ENCODE measurements at regions not wholly inside any gene's neighbourhood (a gene's known extent, or its start where the extent isn't known, plus 50 kb on each side); places are given as distances from the start of the nearest gene placed in this dataset.
"Not testable (repeated sequence)": the region's sequence is repeated elsewhere in the genome, so short reads cannot be mapped to it uniquely, and the experiment has no call there.

DNA sequence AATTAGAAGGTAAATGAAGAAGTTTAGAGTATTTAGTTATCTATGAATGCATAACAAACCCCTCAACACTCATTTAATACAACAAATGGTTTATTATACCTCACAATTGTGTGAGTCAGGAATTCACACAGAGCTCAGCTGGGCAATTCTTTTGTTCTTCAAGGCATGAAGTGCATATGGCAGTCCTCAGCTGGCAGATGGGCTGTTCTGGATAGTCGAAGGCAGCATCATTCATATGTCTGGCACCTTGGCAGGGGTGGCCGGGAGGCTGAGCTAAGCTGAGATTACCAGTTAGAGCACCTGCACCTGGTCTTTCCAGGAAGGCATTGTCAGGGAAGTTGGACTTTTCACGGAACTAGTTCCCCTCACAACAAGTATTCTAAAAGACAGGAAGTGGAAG lies 286.2 kb upstream of the DUSP10 start:
- DNase-seq = no peak

DNA sequence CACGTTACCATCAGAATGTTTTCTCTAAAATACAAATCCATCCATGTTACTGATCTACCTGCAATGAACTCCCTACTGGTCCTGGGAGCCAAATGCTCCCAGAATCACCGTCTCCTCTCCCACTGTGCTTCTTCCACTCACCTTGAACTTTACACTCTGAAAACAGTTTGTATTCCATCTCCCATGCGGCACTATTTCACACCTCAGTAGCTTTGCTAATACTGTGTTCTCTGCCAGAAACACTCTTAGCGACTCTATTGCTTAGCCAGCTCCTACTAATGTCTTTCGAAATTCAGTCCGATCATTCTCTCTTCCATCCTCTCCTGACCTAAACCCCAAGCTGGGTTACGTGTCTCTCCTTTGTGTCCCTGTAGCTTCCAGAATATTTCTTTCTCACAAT lies 284.4 kb upstream of the DUSP10 start:
- no peak for DNase-seq

DNA sequence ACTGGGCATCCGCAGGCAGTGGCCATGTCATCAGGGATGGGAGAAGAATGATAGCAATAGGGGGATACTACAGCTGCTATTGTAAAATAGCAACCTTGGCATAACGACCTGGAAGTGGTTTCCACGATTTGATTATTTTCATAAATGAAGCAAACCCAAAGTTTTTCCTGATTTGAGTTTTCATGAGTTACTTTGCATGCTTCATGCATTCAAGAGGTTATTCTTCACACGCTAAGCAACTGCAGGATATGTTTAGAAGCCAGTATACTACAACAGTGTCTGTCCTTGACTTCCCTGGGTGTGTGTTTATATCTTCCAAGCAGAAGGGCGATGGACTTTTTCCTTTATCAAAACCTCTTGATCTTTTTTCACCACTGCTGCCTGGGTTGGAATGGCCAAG lies 281.1 kb upstream of the DUSP10 start:
- no peak for DNase-seq

DNA sequence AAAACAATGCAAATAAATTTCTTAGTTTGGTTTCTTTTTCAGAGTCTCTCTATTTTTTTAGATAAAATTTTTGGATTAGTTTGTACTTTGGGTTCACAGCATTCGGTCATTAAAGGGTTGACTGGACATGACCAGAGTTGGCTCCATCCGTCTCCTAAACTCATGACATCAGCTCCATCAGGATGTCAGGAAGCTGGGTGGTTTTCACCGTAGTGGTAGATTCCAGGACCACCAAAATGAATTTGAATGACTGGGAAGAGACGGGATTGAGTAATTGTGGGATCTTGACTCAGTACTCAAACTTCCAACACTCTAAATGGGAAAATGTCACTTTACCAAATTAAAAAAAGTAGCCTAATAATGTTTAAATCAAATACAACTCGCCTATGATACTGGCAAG lies 279.2 kb upstream of the DUSP10 start:
- DNase-seq = no peak

DNA sequence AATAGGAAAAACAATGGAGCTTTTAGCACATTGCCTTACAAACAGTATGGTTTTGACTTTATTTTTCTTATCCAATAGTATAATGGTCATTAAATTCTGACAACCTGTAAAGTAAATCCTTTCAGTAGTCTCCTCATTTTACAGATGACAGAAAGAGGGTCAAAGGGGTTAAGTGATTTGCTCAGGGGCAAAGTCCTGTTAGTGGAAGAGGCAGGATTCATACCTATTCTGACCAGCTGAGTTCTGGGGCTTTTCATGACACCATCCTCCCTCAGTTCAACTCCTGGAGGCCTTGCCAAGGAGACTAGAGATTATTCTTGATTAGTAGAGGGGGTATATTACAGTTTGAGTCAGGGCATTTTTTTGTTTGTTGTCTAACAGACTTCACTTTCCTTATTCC lies 278.7 kb upstream of the DUSP10 start:
- no peak for DNase-seq

DNA sequence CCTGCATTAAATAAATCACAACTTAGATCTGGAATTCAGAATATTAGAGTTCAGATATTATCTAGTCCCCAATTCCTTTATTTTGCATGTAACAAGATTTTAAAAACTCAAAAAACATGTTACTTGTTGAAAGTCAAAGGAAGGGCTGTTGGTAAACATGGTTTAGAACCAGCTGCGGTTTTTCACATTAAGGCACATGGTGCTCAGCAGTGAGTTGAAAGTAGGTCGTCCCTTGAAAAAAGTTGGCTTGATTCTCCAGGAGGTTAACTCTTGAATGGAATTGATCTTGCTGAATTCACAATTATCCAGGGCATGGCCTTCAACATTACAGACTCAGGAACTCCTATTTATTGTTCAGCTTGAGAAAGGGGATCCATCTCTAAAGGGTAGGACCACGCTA lies 277.1 kb upstream of the DUSP10 start:
- no peak for DNase-seq

DNA sequence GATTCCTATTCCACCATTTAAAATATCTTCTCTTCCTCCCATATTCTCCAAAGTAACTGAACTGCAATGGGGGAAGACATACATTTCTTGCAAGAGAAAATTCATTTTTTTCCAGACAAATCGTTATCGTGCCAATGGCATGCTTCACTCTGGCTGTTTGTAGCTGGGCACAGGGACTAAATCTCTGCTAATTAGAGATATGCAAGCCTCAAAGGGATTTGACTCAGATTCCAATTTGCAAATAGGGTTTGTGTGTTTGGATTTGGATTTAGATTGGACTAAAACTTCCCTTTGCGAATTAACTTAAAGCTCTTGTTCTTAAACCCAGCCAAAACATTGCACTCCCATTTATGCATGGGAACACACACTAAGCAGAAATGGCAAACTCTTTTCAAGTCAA lies 276.2 kb upstream of the DUSP10 start:
- DNase-seq = no peak

DNA sequence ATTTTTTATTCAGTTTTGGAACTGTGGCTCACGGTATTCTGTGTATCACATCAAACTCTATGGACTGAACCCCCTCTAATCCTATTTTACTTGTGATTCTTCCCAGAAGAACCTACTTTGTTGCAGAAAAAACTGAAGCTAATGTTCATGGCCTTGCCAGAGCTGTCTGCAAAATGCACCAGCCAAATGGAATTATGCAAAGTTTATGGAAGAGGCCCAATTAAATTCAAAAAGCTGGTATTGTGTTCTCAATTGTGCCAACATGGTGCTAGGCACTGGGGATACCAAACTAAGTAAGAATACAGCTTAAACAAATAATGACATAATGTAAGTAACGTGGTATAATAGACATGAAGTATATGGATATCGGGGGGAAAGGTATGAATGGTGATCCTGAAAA lies 273.8 kb upstream of the DUSP10 start:
- DNase-seq = no peak

- DNase-seq = no peak
Observed at GRCh38 chr1:222014001-222014400, 272.1 kb upstream of the DUSP10 start.

DNA sequence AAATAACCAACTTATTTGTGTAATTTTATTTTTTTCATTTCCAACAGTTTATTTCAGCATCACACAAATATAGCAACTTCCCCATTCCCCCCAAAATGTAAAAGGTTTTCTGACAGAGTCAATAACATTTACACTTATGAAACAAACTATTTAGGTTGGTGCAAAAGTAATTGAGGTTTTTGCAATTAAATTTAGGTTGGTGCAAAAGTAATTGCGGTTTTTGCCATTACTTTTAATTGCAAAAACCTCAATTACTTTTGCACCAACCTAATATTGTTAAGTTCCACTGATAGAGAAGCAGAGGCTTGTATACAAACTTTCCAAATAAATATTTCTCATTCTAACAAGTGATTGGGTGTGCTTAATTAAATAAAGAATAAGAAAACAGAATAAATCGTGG lies 270.9 kb upstream of the DUSP10 start:
- no peak for DNase-seq

GRCh38 chr1:222010306-222010705 lies 268.4 kb upstream of the DUSP10 start:
- DNase-seq = no peak

- DNase-seq = no peak
Observed at GRCh38 chr1:222009105-222009730, 267.3 kb upstream of the DUSP10 start.

DNA sequence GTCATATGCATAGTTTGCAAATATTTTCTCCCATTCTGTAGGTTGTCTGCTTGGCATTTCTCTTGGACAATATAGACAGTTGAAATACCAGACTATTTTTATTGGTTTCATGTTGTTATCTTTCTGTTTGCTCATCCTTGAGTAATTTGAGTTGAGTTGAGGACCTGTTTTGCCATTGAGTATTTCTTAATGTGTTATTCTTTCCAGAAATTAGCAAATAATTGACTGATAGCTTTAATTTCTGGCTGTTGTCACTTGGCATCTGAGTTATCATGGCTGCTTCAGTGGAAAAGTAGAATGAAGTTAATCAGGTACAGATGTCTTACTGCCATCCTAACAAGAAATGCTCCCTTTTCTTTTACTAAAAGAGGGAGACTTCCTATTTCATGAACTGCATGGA lies 264.8 kb upstream of the DUSP10 start:
- no peak for DNase-seq

DNA sequence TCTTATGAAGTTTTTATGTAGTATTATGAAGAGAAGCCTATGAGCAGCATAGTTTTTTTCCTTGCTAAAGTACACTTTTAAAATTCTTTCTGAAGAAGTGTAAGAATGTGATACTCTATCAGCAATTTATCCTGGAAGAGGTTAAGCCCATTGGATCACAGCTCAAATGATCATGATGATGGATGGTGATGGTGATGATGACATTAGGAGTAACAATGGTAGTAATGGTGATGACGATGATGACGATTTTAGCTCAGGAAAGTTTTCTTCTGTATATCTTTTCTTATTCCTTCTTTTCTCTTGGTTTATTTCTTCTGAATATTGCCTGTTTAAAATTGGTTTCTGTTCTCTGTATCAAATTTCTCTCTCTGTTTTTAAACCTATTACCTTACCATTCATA lies 262.9 kb upstream of the DUSP10 start:
- no peak for DNase-seq

DNA sequence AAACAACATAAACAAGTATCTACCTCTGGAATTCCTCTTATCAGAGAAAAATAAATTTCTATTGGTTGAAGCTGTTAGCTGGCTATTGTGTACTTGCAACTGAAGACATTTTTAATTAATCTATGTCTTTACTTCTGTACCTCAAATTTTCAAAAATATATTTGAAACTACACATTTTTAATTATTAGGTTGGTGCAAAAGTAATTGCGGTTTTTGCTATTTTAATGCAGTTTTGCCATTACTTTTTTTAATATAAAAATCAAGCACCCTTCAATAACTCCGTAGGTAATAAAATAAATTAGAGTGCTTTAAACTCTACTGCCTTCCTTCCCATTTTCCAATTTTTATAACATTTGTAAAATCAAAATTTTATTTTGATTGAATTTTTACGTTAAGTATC lies 262.1 kb upstream of the DUSP10 start:
- DNase-seq = no peak

- DNase-seq = no peak
Observed at GRCh38 chr1:222002503-222002902, 260.6 kb upstream of the DUSP10 start.

GRCh38 chr1:222000131-222000530 lies 258.2 kb upstream of the DUSP10 start:
- no peak for DNase-seq

DNA sequence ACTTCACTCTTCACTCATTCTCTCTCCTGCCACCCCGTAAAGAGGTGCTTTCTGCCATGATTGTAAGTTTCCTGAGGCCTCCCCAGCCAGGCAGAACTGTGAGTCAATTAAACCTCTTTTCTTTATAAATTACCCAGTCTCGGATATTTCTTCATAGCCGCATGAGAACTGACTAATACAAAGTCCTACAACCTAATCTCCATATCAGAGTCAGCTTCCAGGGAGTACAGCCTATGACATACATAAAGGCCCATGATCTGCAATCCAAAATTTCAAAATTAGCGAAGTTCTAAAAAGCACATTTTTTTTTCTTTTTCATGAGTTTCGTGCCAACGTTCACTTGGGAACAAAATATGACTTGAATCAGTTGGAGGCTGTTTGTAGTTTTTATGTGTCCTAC lies 256.9 kb upstream of the DUSP10 start:
- DNase-seq = no peak

GRCh38 chr1:221998186-221998612 lies 256.3 kb upstream of the DUSP10 start:
- DNase-seq = no peak

GRCh38 chr1:221997012-221997411 lies 255.1 kb upstream of the DUSP10 start:
- not testable (repeated sequence) for DNase-seq

DNA sequence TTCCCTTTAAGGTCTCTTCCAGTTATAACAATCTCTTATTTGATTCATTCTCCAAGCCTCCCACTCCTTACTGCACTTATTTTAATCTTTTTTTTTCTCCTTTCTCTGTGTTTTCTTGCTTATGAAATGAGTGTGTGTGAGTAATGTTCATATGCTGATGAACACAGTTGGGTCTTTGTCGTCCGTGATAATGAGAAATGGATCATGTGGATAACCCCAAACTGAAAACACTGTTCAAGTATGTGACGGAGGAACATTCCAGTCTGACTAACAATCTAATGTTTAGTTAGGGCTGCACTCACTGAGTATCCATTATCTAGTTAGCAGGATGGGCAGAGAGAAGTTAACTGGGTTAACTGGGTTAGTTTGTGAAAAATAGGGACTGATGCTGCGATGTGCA lies 253.1 kb upstream of the DUSP10 start:
- DNase-seq = no peak

DNA sequence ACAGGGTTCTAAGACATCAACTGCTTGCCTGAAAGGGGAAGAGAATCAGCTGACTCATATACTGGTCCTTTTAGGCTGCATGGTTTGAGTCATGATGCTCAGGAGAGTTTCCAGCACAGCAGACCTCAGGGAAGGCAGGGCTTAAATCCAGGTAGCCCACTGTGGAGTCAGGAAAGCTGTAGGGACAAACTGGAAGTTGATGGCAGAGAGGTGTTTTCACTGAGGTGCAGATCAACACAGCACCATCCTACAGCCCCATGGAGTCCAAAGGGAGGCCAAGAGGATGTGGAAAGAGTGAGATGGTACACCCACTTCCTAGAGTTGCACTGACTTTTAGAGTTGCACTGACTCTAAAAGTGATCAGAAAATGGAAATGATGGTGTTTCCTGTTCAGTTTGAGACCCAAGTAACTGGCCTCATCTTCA lies 252.4 kb upstream of the DUSP10 start:
- DNase-seq = no peak

- no peak for DNase-seq
Observed at GRCh38 chr1:221993444-221993948, 251.6 kb upstream of the DUSP10 start.

- DNase-seq = no peak
Observed at GRCh38 chr1:221992427-221992826, 250.5 kb upstream of the DUSP10 start.

GRCh38 chr1:221991221-221991620 lies 249.3 kb upstream of the DUSP10 start:
- no peak for DNase-seq

GRCh38 chr1:221989741-221990140 lies 247.9 kb upstream of the DUSP10 start:
- DNase-seq = no peak
